SH-SY5Y (cell line): ENCODE measurements at regions not wholly inside any gene's neighbourhood (a gene's known extent, or its start where the extent isn't known, plus 50 kb on each side); places are given as distances from the start of the nearest gene placed in this dataset.

ENCODE experiments used
- GATA2 ChIP-seq: IDR thresholded peaks from 2 replicates; pipeline ENCODE4 v1.6.1; 2011; ENCODE audit warnings: mild to moderate bottlenecking, low read depth, low read length
- GATA3 ChIP-seq: IDR thresholded peaks from 2 replicates; pipeline ENCODE4 v1.6.1; 2011; ENCODE audit warnings: low read depth, mild to moderate bottlenecking, low read length, moderate library complexity

GRCh38 chr11:43545610-43546009 lies 134.9 kb upstream of the HSD17B12 start:
- TF ChIP-seq GATA3 = no peak
- TF ChIP-seq GATA2 = no peak

- TF ChIP-seq GATA2 (no peak), GATA3 (no peak)
Observed at GRCh38 chr11:43546561-43547429, 133.7 kb upstream of the HSD17B12 start.

GRCh38 chr11:43547430-43547831 lies 133.1 kb upstream of the HSD17B12 start:
- TF ChIP-seq GATA2 = no peak
- TF ChIP-seq GATA3 = no peak

GRCh38 chr11:43547889-43548381 lies 132.6 kb upstream of the HSD17B12 start:
- TF ChIP-seq GATA3 (no peak), GATA2 (no peak)

- no peak for TF ChIP-seq GATA2
- TF ChIP-seq GATA3 = no peak
Observed at GRCh38 chr11:43548916-43549315, 131.6 kb upstream of the HSD17B12 start.

- no peak for TF ChIP-seq GATA3
- TF ChIP-seq GATA2 = no peak
Observed at GRCh38 chr11:43549624-43550023, 130.9 kb upstream of the HSD17B12 start.

GRCh38 chr11:43550714-43551113 lies 129.8 kb upstream of the HSD17B12 start:
- TF ChIP-seq GATA2 (no peak), GATA3 (no peak)

- TF ChIP-seq GATA3 (no peak), GATA2 (no peak)
Observed at GRCh38 chr11:43554148-43554473, 126.4 kb upstream of the HSD17B12 start.

- TF ChIP-seq GATA3 = no peak
- no peak for TF ChIP-seq GATA2
Observed at GRCh38 chr11:43555186-43555585, 125.4 kb upstream of the HSD17B12 start.

GRCh38 chr11:43555816-43556611 lies 124.5 kb upstream of the HSD17B12 start:
- TF ChIP-seq GATA3 (no peak), GATA2 (no peak)

- TF ChIP-seq GATA3 = no peak
- TF ChIP-seq GATA2 = no peak
Observed at GRCh38 chr11:43556612-43557375, 123.7 kb upstream of the HSD17B12 start.

GRCh38 chr11:43557553-43558110 lies 122.9 kb upstream of the HSD17B12 start:
- TF ChIP-seq GATA3 (no peak), GATA2 (no peak)

GRCh38 chr11:43558146-43558545 lies 122.4 kb upstream of the HSD17B12 start:
- TF ChIP-seq GATA2 (no peak), GATA3 (no peak)
